ENCODE measurements at regions not wholly inside any gene's neighbourhood (a gene's known extent, or its start where the extent isn't known, plus 50 kb on each side); places are given as distances from the start of the nearest gene placed in this dataset.

GRCh38 chr6:105925706-105926105 lies 160.4 kb upstream of the PRDM1 start:
- H3K36me3 ChIP-seq (ENCODE audit: low read depth) = no peaks in the 10 kb centered on the region
- DNase-seq (ENCODE audit: low spot score) (no peak), ATAC-seq (ENCODE audit: low read depth) (no peak)
- no peaks in the 10 kb centered on the region for H3K27me3 ChIP-seq (ENCODE audit: insufficient read depth, poor library complexity, severe bottlenecking)
- H3K4me3 ChIP-seq (ENCODE audit: severe bottlenecking) = no peak overlapping the region
- TF ChIP-seq CTCF (IDR thresholded peaks at IDR 0.05; ENCODE audit: poor library complexity, severe bottlenecking) = no peak
- no peak overlapping the region for H3K27ac ChIP-seq (ENCODE audit: poor library complexity, severe bottlenecking)
- no peaks in the 10 kb centered on the region for H3K9me3 ChIP-seq (ENCODE audit: severe bottlenecking)
- no peaks in the 10 kb centered on the region for H3K4me1 ChIP-seq (ENCODE audit: insufficient read depth, poor library complexity, severe bottlenecking)

- Histone ChIP-seq H3K4me3 (ENCODE audit: severe bottlenecking) (no peak overlapping the region), H3K27ac (ENCODE audit: poor library complexity, severe bottlenecking) (no peak overlapping the region), H3K27me3 (ENCODE audit: insufficient read depth, poor library complexity, severe bottlenecking) (no peaks in the 10 kb centered on the region), H3K4me1 (ENCODE audit: insufficient read depth, poor library complexity, severe bottlenecking) (no peaks in the 10 kb centered on the region), H3K36me3 (ENCODE audit: low read depth) (no peaks in the 10 kb centered on the region), H3K9me3 (ENCODE audit: severe bottlenecking) (no peaks in the 10 kb centered on the region)
- no peak for DNase-seq (ENCODE audit: low spot score)
- ATAC-seq (ENCODE audit: low read depth) = no peak
- TF ChIP-seq CTCF (IDR thresholded peaks at IDR 0.05; ENCODE audit: poor library complexity, severe bottlenecking) = no peak
Observed at GRCh38 chr6:105921781-105922180, 164.4 kb upstream of the PRDM1 start.

- Histone ChIP-seq H3K27me3 (ENCODE audit: insufficient read depth, poor library complexity, severe bottlenecking) (no peaks in the 10 kb centered on the region), H3K4me1 (ENCODE audit: insufficient read depth, poor library complexity, severe bottlenecking) (no peaks in the 10 kb centered on the region), H3K27ac (ENCODE audit: poor library complexity, severe bottlenecking) (no peak overlapping the region), H3K36me3 (ENCODE audit: low read depth) (no peaks in the 10 kb centered on the region), H3K4me3 (ENCODE audit: severe bottlenecking) (no peak overlapping the region), H3K9me3 (ENCODE audit: severe bottlenecking) (no peaks in the 10 kb centered on the region)
- no peak for TF ChIP-seq CTCF (IDR thresholded peaks at IDR 0.05; ENCODE audit: poor library complexity, severe bottlenecking)
- peak; percentile 19; the same call in 1 of the 3 replicates for ATAC-seq (ENCODE audit: low read depth)
- DNase-seq (ENCODE audit: low spot score) = no peak
Observed at GRCh38 chr6:105920071-105920470, 166.1 kb upstream of the PRDM1 start.

- DNase-seq (ENCODE audit: low spot score) (no peak), ATAC-seq (ENCODE audit: low read depth) (no peak)
- Histone ChIP-seq H3K9me3 (ENCODE audit: severe bottlenecking) (no peaks in the 10 kb centered on the region), H3K4me1 (ENCODE audit: insufficient read depth, poor library complexity, severe bottlenecking) (no peaks in the 10 kb centered on the region), H3K4me3 (ENCODE audit: severe bottlenecking) (no peak overlapping the region), H3K27ac (ENCODE audit: poor library complexity, severe bottlenecking) (no peak overlapping the region), H3K27me3 (ENCODE audit: insufficient read depth, poor library complexity, severe bottlenecking) (no peaks in the 10 kb centered on the region), H3K36me3 (ENCODE audit: low read depth) (no peaks in the 10 kb centered on the region)
- TF ChIP-seq CTCF (IDR thresholded peaks at IDR 0.05; ENCODE audit: poor library complexity, severe bottlenecking) = no peak
Observed at GRCh38 chr6:105917038-105917695, 169.0 kb upstream of the PRDM1 start.

GRCh38 chr6:105911106-105911629 lies 175.0 kb upstream of the PRDM1 start:
- no peak for TF ChIP-seq CTCF (IDR thresholded peaks at IDR 0.05; ENCODE audit: poor library complexity, severe bottlenecking)

More at GRCh38 chr6:105911106-105911629, 175.0 kb upstream of the PRDM1 start:
- Histone ChIP-seq H3K4me1 (ENCODE audit: insufficient read depth, poor library complexity, severe bottlenecking) (no peaks in the 10 kb centered on the region), H3K36me3 (ENCODE audit: low read depth) (no peaks in the 10 kb centered on the region), H3K9me3 (ENCODE audit: severe bottlenecking) (no peaks in the 10 kb centered on the region), H3K27me3 (ENCODE audit: insufficient read depth, poor library complexity, severe bottlenecking) (no peaks in the 10 kb centered on the region), H3K4me3 (ENCODE audit: severe bottlenecking) (no peak overlapping the region), H3K27ac (ENCODE audit: poor library complexity, severe bottlenecking) (no peak overlapping the region)
- no peak for ATAC-seq (ENCODE audit: low read depth)
- DNase-seq (ENCODE audit: low spot score) = no peak

All from RWPE2 (cell line).